MM.1S (cell line): ENCODE measurements at regions not wholly inside any gene's neighbourhood (a gene's known extent, or its start where the extent isn't known, plus 50 kb on each side); places are given as distances from the start of the nearest gene placed in this dataset.
"Not testable (repeated sequence)": the region's sequence is repeated elsewhere in the genome, so short reads cannot be mapped to it uniquely, and the experiment has no call there.

Experiments used
- DNase-seq: peaks from one replicate; pipeline ENCODE4 v3.0.0-alpha.2; 2015
- H2AFZ ChIP-seq: fragments of 300-600 bp; sonication (generic); 2 replicates; pipeline ENCODE4 v1.6.0; 2016; ENCODE audit warnings: antibody characterized with exemption, low read length
- H3F3A ChIP-seq: fragments of 300-600 bp; sonication (generic); 2 replicates; pipeline ENCODE4 v1.6.1; 2016; ENCODE audit warnings: mild to moderate bottlenecking, antibody characterized with exemption, low read length, moderate library complexity, mixed read lengths; ENCODE audit not compliant: insufficient read depth
- H3K27ac ChIP-seq: fragments of 300-600 bp; sonication (generic); 2 replicates; pipeline ENCODE4 v1.5.1; 2016; ENCODE audit warnings: mild to moderate bottlenecking, low read length
- H3K27me3 ChIP-seq: fragments of 300-600 bp; sonication (generic); replicated peaks from 2 replicates; pipeline ENCODE4 v1.6.0; 2016; ENCODE audit warnings: low read length; ENCODE audit not compliant: insufficient read depth
- H3K36me3 ChIP-seq: fragments of 300-600 bp; sonication (generic); replicated peaks from 2 replicates; pipeline ENCODE4 v1.6.1; 2016; ENCODE audit warnings: mild to moderate bottlenecking, low read length, mixed read lengths; ENCODE audit not compliant: insufficient read depth
- H3K4me1 ChIP-seq: fragments of 300-600 bp; sonication (generic); 2 replicates; pipeline ENCODE4 v1.6.1; 2016; ENCODE audit warnings: low read length, mixed read lengths
- H3K4me2 ChIP-seq: fragments of 300-600 bp; sonication (generic); 2 replicates; pipeline ENCODE4 v1.6.0; 2016; ENCODE audit warnings: low read depth, low read length
- H3K4me3 ChIP-seq: fragments of 300-600 bp; sonication (generic); 2 replicates; pipeline ENCODE4 v1.5.1; 2016; ENCODE audit warnings: low read length, mixed read lengths
- H3K79me2 ChIP-seq: fragments of 300-600 bp; sonication (generic); 2 replicates; pipeline ENCODE4 v1.6.1; 2016; ENCODE audit warnings: mixed run types, low read length, mixed read lengths
- H3K9ac ChIP-seq: fragments of 300-600 bp; sonication (generic); 2 replicates; pipeline ENCODE4 v1.6.1; 2016; ENCODE audit warnings: low read length, mixed read lengths
- H3K9me2 ChIP-seq: fragments of 300-600 bp; sonication (generic); replicated peaks from 2 replicates; pipeline ENCODE4 v1.6.1; 2016; ENCODE audit warnings: mild to moderate bottlenecking, low read length, mixed read lengths; ENCODE audit not compliant: insufficient read depth
- H3K9me3 ChIP-seq: fragments of 300-600 bp; sonication (generic); replicated peaks from 2 replicates; pipeline ENCODE4 v1.6.1; 2016; ENCODE audit warnings: mild to moderate bottlenecking, low read length, mixed read lengths; ENCODE audit not compliant: insufficient read depth
- H4K20me1 ChIP-seq: fragments of 300-600 bp; sonication (generic); 2 replicates; pipeline ENCODE4 v1.6.1; 2016; ENCODE audit warnings: mild to moderate bottlenecking, low read length, moderate library complexity, mixed read lengths; ENCODE audit not compliant: insufficient read depth
- CTCF ChIP-seq: fragments of 300-600 bp; sonication (generic); IDR thresholded peaks from 2 replicates; pipeline ENCODE4 v1.5.1; 2016; ENCODE audit warnings: antibody characterized with exemption, low read length, mixed read lengths
- EZH2 ChIP-seq: fragments of 300-600 bp; sonication (generic); optimal IDR thresholded peaks from 2 replicates; pipeline ENCODE3; 2017; ENCODE audit warnings: low read depth, mild to moderate bottlenecking, antibody characterized with exemption, low read length, mixed read lengths
- EZH2phosphoT487 ChIP-seq: fragments of 300-600 bp; sonication (generic); IDR thresholded peaks from 2 replicates; pipeline ENCODE4 v1.6.1; 2018; ENCODE audit warnings: antibody characterized with exemption, low read length

- no peak overlapping the region for H3K4me2 ChIP-seq
- DNase-seq, result no peak
- H3K9me3 ChIP-seq, result no peaks in the 10 kb centered on the region
- no peak overlapping the region for H3K9ac ChIP-seq
- H3K9me2 ChIP-seq, result no peaks in the 10 kb centered on the region
- H3K27ac ChIP-seq, result no peak overlapping the region
- no peaks in the 10 kb centered on the region for H3K36me3 ChIP-seq
- no peaks in the 10 kb centered on the region for H3K79me2 ChIP-seq
- TF ChIP-seq EZH2phosphoT487, result no peak
- TF ChIP-seq EZH2, result no peak
- TF ChIP-seq CTCF, result no peak
- no peak overlapping the region for H3K4me3 ChIP-seq
- H3K4me1 ChIP-seq, result no peaks in the 10 kb centered on the region
- no peaks in the 10 kb centered on the region for H3K27me3 ChIP-seq
- H4K20me1 ChIP-seq, result no peaks in the 10 kb centered on the region
- no peak overlapping the region for H2AFZ ChIP-seq
- H3F3A ChIP-seq, result no peaks in the 10 kb centered on the region
Observed at GRCh38 chr7:76129836-76130235, 71.9 kb upstream of the SRRM3 start.

DNA sequence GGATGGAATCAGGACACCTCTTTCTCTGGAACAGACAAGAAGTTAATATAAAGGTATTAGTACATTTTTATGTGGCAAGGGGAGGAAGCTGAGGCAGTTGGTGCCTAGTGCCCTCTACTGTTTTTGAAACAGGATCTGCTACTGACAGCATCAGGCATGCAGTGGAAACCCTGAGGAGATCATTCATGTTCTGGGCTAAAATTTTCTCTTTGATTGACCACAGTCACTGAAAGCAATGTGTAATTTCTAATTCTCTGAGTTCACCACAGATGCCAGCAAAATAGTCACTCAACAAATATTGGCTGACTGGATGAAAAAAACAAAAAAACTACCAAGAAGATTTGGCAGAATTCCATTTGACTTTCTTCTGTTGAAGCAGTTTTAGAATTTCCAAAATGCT is 71.0 kb upstream of the SRRM3 start:
- not testable (repeated sequence) for H3K9me3 ChIP-seq, H3K79me2 ChIP-seq, H3K9ac ChIP-seq, H3K4me1 ChIP-seq, H3K4me3 ChIP-seq, H3F3A ChIP-seq, H3K4me2 ChIP-seq, H4K20me1 ChIP-seq, H3K9me2 ChIP-seq, H3K36me3 ChIP-seq, DNase-seq, H3K27me3 ChIP-seq, H2AFZ ChIP-seq, H3K27ac ChIP-seq
- TF ChIP-seq CTCF, result peak; percentile 10; the same call in 1 of the 2 replicates

- H3K36me3 ChIP-seq, H3K27me3 ChIP-seq, H4K20me1 ChIP-seq, H3F3A ChIP-seq, H2AFZ ChIP-seq, H3K9me3 ChIP-seq, H3K4me3 ChIP-seq, H3K27ac ChIP-seq, H3K9ac ChIP-seq, H3K4me2 ChIP-seq, H3K9me2 ChIP-seq, H3K79me2 ChIP-seq, DNase-seq, H3K4me1 ChIP-seq: not testable (repeated sequence)
Observed at GRCh38 chr7:76131887-76132286, 69.8 kb upstream of the SRRM3 start.

- no peaks in the 10 kb centered on the region for H3K27me3 ChIP-seq
- H4K20me1 ChIP-seq, result no peaks in the 10 kb centered on the region
- no peak for TF ChIP-seq CTCF
- no peak for TF ChIP-seq EZH2phosphoT487
- TF ChIP-seq EZH2, result no peak
- no peak for DNase-seq
- no peaks in the 10 kb centered on the region for H3K36me3 ChIP-seq
- no peaks in the 10 kb centered on the region for H3K9me3 ChIP-seq
- H3K9ac ChIP-seq, result no peak overlapping the region
- no peaks in the 10 kb centered on the region for H3K4me1 ChIP-seq
- H3F3A ChIP-seq, result no peaks in the 10 kb centered on the region
- no peak overlapping the region for H3K27ac ChIP-seq
- H3K4me2 ChIP-seq, result no peak overlapping the region
- no peaks in the 10 kb centered on the region for H3K79me2 ChIP-seq
- H3K4me3 ChIP-seq, result no peak overlapping the region
- H2AFZ ChIP-seq, result no peak overlapping the region
- H3K9me2 ChIP-seq, result no peaks in the 10 kb centered on the region
Observed at GRCh38 chr7:76133164-76133775, 68.4 kb upstream of the SRRM3 start.
